ENCODE measurements at regions not wholly inside any gene's neighbourhood (a gene's known extent, or its start where the extent isn't known, plus 50 kb on each side); places are given as distances from the start of the nearest gene placed in this dataset.

DNA sequence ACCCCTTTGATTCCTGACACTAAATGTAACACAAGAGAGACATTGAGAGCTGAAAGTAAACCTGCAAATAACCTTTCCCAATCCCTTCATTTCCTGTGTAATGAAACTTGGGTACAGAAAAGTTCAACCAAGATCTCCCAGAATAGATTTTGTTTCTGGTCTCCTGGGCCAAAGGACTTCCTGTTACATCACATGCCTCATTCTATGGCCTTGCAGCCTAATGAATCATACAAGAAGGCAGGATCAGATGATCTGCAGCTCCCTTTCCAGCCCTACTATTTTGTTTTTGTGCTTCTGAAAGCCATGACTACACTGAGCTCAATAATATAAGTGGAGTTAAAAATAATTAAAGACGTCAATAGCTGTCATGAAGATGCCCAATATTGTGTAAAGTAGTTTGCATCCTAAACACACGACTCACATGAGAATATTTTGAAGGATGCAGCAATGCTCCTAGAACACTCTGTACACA, 73.4 kb upstream of the NOX3 start:
- DNase-seq (ENCODE audit: low read depth in 1 of 2, low spot score in 1 of 2) (peak in 1 of 2 experiments; percentile 54), ATAC-seq (peak in 1 of 2 experiments; percentile 59; a peak in 3 of 6 replicates), FAIRE-seq (no peak)
- POLR2A ChIA-PET: interaction anchor here (1.4 kb wide), 1 partner anchor 214 kb away, joined by 5 read pairs; no protein-coding TSS in a partner anchor
- peak overlapping the region in 1 of 2 experiments; percentile 71; a peak in 3 of 6 replicates for H3K27ac ChIP-seq
- no peak for TF ChIP-seq ESRRA (IDR thresholded peaks at IDR 0.05; ENCODE audit: borderline replicate concordance, low read length)
- no peak for TF ChIP-seq FOSL2 (IDR thresholded peaks at IDR 0.05)
- peak; percentile 49 for TF ChIP-seq FOSL2 (CRISPR knock-in tag; IDR thresholded peaks at IDR 0.05)
- no peak overlapping the region for H3K4me3 ChIP-seq
- H3K9me3 ChIP-seq: peaks cover 4% of the 10 kb centered on the region; the same call in 1 of the 3 replicates
- CTCF ChIA-PET: interaction anchor here (1.0 to 2.3 kb wide), 4 partner anchors 179 to 203 kb away, joined by 3 to 8 read pairs (median 4); no protein-coding TSS in a partner anchor
- H3K4me2 ChIP-seq: no peak overlapping the region
- WGBS (ENCODE audit: missing lambda C conversion rate): 70% methylated on average over 2 of the region's 2 CpGs
- H3K4me1 ChIP-seq: peaks cover 4% of the 10 kb centered on the region; the same call in 2 of the 3 replicates

DNA sequence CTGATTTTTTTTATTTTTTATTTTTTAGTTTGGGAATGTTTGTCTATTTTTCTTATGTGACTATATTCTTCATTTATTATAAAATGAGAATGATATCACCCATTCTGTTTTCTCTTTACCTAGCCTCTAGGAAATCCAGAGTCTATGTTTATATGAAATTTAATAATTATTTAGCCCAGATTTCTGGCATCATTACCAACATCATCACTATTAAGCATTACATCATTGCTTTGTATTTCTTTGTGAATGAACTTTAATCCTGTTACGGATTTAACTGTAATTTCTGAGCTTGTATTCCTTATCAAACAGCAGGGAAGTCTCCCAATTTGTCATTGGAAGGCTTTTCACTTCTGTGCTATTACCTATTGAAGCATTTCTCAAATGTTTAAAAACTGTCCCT, 72.7 kb upstream of the NOX3 start:
- WGBS (ENCODE audit: missing lambda C conversion rate): 91% methylated on average over 1 of the region's 1 CpG
- no peak overlapping the region; a peak in 1 of 6 replicates for H3K27ac ChIP-seq

DNA sequence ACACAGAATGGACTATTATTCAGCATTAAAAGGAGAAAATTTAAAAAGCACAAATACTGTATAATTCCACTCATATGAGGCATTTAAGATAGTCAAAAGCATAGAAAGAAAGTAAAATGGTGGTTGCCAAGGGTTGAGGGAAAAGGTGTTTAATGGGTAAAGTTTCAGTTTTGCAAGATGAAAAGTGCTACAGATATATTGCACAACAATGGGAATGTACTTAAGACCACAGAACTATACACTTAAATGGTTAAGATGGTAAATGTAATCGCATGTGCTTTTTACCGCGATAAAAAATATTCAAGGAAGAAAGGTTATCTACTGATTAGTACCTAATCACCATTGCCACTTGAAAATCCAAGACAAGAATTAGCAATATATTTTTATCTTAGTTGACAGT, 71.8 kb upstream of the NOX3 start:
- ChIA-PET POLR2A (no interaction called here), CTCF (no interaction called here)
- ATAC-seq (no peak), FAIRE-seq (no peak), DNase-seq (ENCODE audit: low read depth in 1 of 2, low spot score in 1 of 2) (no peak)
- Histone ChIP-seq H3K27ac (no peak overlapping the region), H3K4me1 (peaks cover 9% of the 10 kb centered on the region; the same call in 2 of the 3 replicates), H3K9me3 (no peaks in the 10 kb centered on the region), H3K4me2 (no peak overlapping the region), H3K4me3 (no peak overlapping the region)
- WGBS (ENCODE audit: missing lambda C conversion rate): 93% methylated on average over 3 of the region's 3 CpGs
- no peak for TF ChIP-seq HDAC2 (IDR thresholded peaks at IDR 0.05)
- TF ChIP-seq EHF (CRISPR knock-in tag; IDR thresholded peaks at IDR 0.05): no peak
- TF ChIP-seq, protein P1, sequence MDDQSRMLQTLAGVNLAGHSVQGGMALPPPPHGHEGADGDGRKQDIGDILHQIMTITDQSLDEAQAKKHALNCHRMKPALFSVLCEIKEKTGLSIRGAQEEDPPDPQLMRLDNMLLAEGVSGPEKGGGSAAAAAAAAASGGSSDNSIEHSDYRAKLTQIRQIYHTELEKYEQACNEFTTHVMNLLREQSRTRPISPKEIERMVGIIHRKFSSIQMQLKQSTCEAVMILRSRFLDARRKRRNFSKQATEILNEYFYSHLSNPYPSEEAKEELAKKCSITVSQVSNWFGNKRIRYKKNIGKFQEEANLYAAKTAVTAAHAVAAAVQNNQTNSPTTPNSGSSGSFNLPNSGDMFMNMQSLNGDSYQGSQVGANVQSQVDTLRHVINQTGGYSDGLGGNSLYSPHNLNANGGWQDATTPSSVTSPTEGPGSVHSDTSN (IDR thresholded peaks at IDR 0.05): no peak
- TF ChIP-seq, protein P2, sequence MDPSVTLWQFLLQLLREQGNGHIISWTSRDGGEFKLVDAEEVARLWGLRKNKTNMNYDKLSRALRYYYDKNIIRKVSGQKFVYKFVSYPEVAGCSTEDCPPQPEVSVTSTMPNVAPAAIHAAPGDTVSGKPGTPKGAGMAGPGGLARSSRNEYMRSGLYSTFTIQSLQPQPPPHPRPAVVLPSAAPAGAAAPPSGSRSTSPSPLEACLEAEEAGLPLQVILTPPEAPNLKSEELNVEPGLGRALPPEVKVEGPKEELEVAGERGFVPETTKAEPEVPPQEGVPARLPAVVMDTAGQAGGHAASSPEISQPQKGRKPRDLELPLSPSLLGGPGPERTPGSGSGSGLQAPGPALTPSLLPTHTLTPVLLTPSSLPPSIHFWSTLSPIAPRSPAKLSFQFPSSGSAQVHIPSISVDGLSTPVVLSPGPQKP (IDR thresholded peaks at IDR 0.05; ENCODE audit: low read depth, low read length): no peak
- no peak for TF ChIP-seq TFCP2L1 (CRISPR knock-in tag; IDR thresholded peaks at IDR 0.05)
- no peak for TF ChIP-seq MAFK (IDR thresholded peaks at IDR 0.05; ENCODE audit: partially characterized antibody)
- no peak for TF ChIP-seq MAZ (IDR thresholded peaks at IDR 0.05; ENCODE audit: borderline replicate concordance, low read depth, low read length)
- TF ChIP-seq, protein P3, sequence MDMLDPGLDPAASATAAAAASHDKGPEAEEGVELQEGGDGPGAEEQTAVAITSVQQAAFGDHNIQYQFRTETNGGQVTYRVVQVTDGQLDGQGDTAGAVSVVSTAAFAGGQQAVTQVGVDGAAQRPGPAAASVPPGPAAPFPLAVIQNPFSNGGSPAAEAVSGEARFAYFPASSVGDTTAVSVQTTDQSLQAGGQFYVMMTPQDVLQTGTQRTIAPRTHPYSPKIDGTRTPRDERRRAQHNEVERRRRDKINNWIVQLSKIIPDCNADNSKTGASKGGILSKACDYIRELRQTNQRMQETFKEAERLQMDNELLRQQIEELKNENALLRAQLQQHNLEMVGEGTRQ (IDR thresholded peaks at IDR 0.05): no peak

More for the DNA sequence above, 72.7 kb upstream of the NOX3 start:
- Histone ChIP-seq H3K4me1 (peaks cover 9% of the 10 kb centered on the region; the same call in 2 of the 3 replicates), H3K4me2 (no peak overlapping the region), H3K4me3 (no peak overlapping the region), H3K9me3 (peaks cover 3% of the 10 kb centered on the region; the same call in 1 of the 3 replicates)
- DNase-seq (ENCODE audit: low read depth in 1 of 2, low spot score in 1 of 2): no peak
- FAIRE-seq: no peak
- CTCF ChIA-PET: interaction anchor here (0.6 to 2.3 kb wide), 2 partner anchors 200 to 536 kb away, joined by 4 to 8 read pairs; no protein-coding TSS in a partner anchor
- TF ChIP-seq BHLHE40 (IDR thresholded peaks at IDR 0.05; ENCODE audit: low read depth, low read length) (no peak), NFE2L2 (conservative IDR thresholded peaks at IDR 0.05; ENCODE audit: low read length) (no peak), HDAC2 (IDR thresholded peaks at IDR 0.05) (no peak), ESRRA (IDR thresholded peaks at IDR 0.05; ENCODE audit: borderline replicate concordance, low read length) (no peak), RARB (CRISPR knock-in tag; IDR thresholded peaks at IDR 0.05) (no peak), CBX8 (IDR thresholded peaks at IDR 0.05) (no peak), FOSL2 (IDR thresholded peaks at IDR 0.05) (no peak), FOSL2 (CRISPR knock-in tag; IDR thresholded peaks at IDR 0.05) (no peak), CHD2 (IDR thresholded peaks at IDR 0.05; ENCODE audit: low read length, partially characterized antibody) (no peak)
- TF ChIP-seq, protein P4, sequence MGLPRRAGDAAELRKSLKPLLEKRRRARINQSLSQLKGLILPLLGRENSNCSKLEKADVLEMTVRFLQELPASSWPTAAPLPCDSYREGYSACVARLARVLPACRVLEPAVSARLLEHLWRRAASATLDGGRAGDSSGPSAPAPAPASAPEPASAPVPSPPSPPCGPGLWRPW (IDR thresholded peaks at IDR 0.05): no peak
- TF ChIP-seq, protein P5, sequence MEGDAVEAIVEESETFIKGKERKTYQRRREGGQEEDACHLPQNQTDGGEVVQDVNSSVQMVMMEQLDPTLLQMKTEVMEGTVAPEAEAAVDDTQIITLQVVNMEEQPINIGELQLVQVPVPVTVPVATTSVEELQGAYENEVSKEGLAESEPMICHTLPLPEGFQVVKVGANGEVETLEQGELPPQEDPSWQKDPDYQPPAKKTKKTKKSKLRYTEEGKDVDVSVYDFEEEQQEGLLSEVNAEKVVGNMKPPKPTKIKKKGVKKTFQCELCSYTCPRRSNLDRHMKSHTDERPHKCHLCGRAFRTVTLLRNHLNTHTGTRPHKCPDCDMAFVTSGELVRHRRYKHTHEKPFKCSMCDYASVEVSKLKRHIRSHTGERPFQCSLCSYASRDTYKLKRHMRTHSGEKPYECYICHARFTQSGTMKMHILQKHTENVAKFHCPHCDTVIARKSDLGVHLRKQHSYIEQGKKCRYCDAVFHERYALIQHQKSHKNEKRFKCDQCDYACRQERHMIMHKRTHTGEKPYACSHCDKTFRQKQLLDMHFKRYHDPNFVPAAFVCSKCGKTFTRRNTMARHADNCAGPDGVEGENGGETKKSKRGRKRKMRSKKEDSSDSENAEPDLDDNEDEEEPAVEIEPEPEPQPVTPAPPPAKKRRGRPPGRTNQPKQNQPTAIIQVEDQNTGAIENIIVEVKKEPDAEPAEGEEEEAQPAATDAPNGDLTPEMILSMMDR (IDR thresholded peaks at IDR 0.05): no peak
- ATAC-seq: no peak
- POLR2A ChIA-PET: no interaction called here

Data from A549 (cell line).